Suppressor macrophage treated with lipopolysaccharide for 4 hours (primary cell): ENCODE measurements at regions not wholly inside any gene's neighbourhood (a gene's known extent, or its start where the extent isn't known, plus 50 kb on each side); places are given as distances from the start of the nearest gene placed in this dataset.

Experiments
- DNase-seq: peaks from one replicate; pipeline ENCODE4 v3.0.0-alpha.2; 2020

DNA sequence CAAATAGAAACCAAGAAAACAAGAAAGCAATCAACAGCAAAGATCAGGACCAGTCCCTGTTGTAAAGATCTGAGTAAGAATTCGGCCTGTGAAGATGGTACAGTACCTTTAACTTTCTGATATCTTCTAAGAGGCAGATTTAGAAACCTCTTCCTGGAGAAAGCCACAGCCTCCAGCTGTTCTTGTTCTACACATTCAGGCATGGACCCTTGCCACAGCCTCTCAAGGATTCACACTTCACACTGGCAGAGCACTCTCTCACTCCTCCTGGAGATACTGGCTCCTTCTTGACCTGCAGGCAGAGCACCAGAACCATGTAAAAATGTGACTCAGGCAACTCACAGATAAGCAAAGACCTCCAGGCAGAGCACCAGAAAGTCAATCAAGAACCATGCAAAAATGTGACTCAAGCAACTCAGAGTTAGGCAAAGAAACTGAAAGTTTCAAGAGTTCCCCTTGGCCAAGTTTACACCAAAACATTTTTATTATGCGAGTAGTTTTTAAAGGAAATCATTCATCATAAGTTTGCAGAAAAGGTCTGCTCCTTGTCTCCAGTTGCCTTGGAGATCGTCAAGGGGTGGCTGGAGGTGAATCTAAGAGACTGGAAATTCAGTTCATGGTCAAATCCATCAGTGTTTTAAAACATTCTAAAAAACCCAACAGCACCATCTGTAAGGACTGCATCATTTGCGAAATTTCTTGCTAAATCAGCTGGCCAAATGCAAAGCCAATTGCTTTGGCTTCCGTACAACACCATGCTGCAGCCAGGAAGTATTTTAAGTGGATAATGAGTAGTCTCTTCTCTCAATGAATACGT is 119.3 kb upstream of the MDM1 start:
- peak; percentile 72 for DNase-seq

DNA sequence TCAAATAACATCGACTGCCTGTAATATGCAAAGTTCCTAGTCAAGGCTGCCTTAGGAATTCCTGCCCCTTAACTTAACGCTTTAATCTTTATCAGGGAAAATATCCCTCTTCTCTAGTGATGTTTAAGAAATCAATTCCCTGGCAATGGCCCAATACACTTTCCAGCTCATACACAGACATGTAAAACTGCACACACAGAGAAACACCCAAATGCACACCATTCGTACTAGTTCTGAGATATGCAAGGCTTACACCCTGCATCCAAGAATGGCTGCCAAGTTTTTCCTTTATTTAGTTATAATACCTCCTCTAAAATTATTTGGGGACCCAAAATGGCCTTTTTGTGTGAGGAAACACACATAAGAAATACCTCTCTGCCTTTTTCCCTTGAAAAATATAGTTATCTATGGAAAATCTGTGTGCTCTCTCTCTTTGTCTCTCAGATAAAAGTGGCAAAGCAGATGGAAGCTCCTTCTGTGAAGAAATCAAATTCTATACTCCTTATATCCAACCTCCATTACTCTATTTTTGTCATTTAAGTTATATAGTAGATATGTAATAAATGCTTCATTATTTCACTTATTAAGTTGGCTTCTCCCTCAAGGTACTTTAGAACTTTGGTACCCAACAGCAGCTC is 120.0 kb upstream of the MDM1 start:
- no peak for DNase-seq

GRCh38 chr12:68453278-68453677 is 121.1 kb upstream of the MDM1 start:
- DNase-seq, result no peak

DNA sequence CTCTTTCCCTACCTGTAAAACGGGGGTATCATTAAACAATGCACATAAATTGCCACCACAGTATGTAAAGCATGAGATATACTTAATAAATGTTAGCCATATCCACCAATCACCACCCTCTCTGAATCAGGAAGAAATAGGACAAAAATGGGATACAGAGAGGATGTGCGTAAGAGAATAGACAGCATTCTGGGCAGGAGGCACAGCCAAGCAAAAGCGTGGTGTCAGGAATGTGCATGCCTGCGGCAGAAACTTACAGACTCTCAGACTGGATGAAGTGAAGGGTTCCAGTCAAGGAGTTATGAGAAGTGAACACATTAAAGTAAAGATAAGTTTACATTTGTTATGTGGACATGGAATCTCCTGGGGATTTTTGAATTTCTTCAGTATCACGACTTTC is 121.7 kb upstream of the MDM1 start:
- DNase-seq, result no peak

GRCh38 chr12:68454892-68455291 is 122.7 kb upstream of the MDM1 start:
- DNase-seq, result no peak

GRCh38 chr12:68455691-68456345 is 123.7 kb upstream of the MDM1 start:
- peak; percentile 25 for DNase-seq

- no peak for DNase-seq
These were observed 126.7 kb upstream of the MDM1 start for GRCh38 chr12:68458866-68459265.

GRCh38 chr12:68460236-68460635 is 128.1 kb upstream of the MDM1 start:
- no peak for DNase-seq

DNA sequence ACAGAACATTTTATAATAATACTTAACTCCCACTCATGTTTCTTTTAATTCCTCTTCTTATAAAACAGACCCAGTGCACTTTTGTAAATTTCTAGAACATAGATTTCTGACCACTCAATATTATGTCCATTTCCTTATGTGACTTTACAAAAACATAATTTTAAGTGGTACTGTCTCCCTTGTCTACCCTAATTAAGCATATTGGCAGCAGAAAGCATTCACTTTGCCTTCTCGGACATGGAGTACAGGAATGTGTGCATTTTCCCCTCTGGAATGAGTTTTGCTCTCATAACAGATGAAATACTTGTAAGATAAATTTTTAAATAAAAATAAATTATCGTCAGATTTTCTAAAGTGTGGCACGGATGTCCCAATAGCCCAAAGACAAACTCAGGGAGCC is 129.5 kb upstream of the MDM1 start:
- DNase-seq, result no peak

GRCh38 chr12:68462803-68463202 is 130.6 kb upstream of the MDM1 start:
- no peak for DNase-seq

- no peak for DNase-seq
These were observed 133.1 kb upstream of the MDM1 start for GRCh38 chr12:68465227-68465626.

GRCh38 chr12:68467514-68467913 is 135.4 kb upstream of the MDM1 start:
- no peak for DNase-seq

GRCh38 chr12:68468036-68468435 is 135.9 kb upstream of the MDM1 start:
- DNase-seq, result no peak

DNA sequence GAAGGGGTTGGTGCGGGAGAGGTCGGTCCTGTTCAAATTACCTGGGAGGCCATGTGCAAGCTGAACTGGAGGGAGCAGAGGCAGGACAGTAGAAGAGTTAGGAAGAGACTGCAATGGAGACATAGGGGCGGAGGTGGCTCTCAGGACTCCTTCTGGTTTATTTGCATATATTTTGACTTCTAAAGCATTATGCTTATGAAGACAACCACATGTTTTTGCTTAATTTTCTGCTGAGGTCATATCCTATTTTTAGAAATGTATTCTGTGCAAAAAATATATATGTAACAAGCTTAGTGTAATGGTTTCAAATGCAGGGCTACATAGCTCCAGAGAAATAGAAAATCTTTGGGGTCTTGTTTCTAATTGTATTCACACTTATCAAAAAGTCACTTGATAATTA is 137.0 kb upstream of the MDM1 start:
- no peak for DNase-seq

- DNase-seq, result no peak
These were observed 138.6 kb upstream of the MDM1 start for GRCh38 chr12:68470664-68471328.

- no peak for DNase-seq
These were observed 136.1 kb upstream of the RAP1B start for GRCh38 chr12:68474467-68475204.

DNA sequence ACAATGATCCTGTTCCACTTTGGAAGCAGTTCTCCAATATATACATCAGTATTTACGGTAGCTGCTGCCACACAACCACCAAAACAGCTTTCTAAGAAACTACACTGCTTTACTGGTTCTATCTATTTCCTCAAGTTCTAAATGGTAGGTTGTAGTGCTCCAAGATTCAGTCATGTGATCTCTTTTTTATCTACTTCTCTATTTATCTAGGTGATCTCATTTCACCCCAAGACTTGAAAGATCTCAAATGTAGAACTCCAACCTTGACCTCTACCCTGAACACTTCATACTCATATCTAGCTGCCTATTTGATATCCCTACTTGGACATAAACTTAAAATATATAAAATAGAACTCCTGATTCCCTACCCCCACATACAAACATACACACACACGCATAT is 133.9 kb upstream of the RAP1B start:
- DNase-seq, result no peak

DNA sequence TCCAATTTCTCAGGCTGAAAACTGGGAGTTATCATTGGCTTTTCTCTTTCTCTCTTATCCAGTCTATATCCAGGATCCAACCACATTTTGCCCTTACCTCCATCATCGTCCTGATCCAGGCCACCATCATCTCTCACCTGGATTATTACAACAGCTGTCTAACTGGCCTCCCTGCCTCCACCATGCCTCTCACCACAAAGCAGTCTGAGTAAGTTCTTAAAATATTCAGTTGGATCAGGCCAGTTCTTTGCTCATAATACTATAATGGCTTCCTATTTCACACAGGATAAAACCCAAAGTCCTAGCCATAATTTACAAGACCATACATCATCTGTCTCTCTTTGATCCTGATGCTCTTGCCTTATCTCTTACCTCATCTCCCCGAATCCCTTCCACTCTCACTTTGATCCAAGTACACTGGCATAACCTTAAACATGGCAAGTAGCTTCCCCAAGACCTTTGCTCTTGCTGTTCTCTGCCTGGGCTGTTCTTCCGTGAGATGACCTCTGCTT is 133.4 kb upstream of the RAP1B start:
- DNase-seq, result no peak

- no peak for DNase-seq
These were observed 132.8 kb upstream of the RAP1B start for GRCh38 chr12:68477906-68478305.

DNA sequence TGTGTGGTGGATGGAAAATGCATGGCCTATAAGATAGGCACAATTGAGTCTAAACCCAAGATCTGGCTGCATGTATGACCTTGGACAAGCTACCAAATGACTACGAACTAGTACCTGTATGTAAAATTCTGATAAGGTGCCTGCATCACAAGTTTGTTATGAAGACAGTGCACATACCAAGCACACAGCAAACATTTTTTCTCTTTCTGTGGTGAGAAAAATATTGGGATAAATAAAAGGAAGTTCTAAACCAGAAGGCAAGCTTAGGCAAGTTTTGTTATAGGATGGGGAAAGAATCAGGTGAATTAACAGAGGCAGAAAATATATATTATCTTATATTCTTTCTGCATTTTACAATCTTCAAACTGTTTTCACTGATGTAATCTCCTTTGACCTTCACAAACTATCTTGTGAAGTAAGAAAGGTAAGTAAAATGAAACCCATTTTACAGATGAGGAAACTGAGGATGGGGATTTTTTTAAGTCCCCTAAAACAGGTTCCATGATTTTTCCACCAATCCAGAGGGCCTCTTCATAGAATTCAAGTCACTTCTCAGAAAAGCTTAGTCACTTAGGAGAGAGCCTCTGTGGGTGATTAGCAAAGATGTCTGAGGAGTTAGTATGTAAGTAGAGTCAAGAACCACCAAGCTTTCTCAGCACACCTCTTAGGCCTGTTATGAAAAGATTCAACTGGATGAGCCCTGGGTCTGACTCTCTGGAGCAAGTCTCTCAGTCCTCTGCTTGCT is 132.0 kb upstream of the RAP1B start:
- no peak for DNase-seq

GRCh38 chr12:68479261-68479895 is 131.3 kb upstream of the RAP1B start:
- DNase-seq, result no peak
